ENCODE measurements at regions not wholly inside any gene's neighbourhood (a gene's known extent, or its start where the extent isn't known, plus 50 kb on each side); places are given as distances from the start of the nearest gene placed in this dataset.
A peak's percentile ranks its signal among the peaks of the same experiment; 100 is the strongest.

- Mint-ChIP-seq H3K36me3 (ENCODE audit: low read depth) (no peaks in the 10 kb centered on the region), H3K27me3 (ENCODE audit: low read depth) (peaks cover 4% of the 10 kb centered on the region), H3K4me3 (no peak overlapping the region), H3K27ac (ENCODE audit: unreplicated experiment) (no peak overlapping the region), H3K9me3 (peaks cover 6% of the 10 kb centered on the region), H3K4me1 (no peaks in the 10 kb centered on the region)
- TF ChIP-seq, protein P1, sequence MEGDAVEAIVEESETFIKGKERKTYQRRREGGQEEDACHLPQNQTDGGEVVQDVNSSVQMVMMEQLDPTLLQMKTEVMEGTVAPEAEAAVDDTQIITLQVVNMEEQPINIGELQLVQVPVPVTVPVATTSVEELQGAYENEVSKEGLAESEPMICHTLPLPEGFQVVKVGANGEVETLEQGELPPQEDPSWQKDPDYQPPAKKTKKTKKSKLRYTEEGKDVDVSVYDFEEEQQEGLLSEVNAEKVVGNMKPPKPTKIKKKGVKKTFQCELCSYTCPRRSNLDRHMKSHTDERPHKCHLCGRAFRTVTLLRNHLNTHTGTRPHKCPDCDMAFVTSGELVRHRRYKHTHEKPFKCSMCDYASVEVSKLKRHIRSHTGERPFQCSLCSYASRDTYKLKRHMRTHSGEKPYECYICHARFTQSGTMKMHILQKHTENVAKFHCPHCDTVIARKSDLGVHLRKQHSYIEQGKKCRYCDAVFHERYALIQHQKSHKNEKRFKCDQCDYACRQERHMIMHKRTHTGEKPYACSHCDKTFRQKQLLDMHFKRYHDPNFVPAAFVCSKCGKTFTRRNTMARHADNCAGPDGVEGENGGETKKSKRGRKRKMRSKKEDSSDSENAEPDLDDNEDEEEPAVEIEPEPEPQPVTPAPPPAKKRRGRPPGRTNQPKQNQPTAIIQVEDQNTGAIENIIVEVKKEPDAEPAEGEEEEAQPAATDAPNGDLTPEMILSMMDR (conservative IDR thresholded peaks at IDR 0.05), result no peak
- no peak for DNase-seq (ENCODE audit: low read depth, low spot score)
These were observed 114.6 kb upstream of the ATP1B1 start for GRCh38 chr1:168991667-168992475.

DNA sequence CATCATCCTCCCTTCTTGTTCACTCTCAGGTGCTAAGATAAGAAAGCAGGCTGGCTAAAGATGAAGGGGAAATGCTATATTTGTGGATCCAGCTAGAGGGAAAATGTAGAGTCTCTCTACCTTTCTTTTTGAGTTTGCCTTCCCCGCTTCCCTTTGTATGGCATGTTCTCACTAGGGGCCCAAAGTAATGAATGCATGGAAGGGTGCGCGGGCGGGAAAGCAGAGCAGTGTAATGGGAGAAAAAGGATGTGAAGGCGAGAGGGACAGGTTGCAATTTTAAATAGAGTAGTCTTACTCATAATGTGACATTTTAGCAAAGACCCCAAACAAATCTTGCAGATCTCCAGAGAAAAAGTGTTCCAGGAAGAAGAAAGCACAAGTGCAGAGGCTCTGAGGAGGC lies 105.1 kb upstream of the ATP1B1 start:
- DNase-seq (ENCODE audit: low read depth, low spot score), result no peak
- Mint-ChIP-seq H3K27me3 (ENCODE audit: low read depth) (no peaks in the 10 kb centered on the region), H3K4me1 (peaks cover 10% of the 10 kb centered on the region), H3K4me3 (no peak overlapping the region), H3K27ac (ENCODE audit: unreplicated experiment) (no peak overlapping the region), H3K36me3 (ENCODE audit: low read depth) (no peaks in the 10 kb centered on the region), H3K9me3 (no peaks in the 10 kb centered on the region)
- TF ChIP-seq, protein P1 (conservative IDR thresholded peaks at IDR 0.05), result no peak

- DNase-seq (ENCODE audit: low read depth, low spot score), result no peak
- Mint-ChIP-seq H3K4me3 (no peak overlapping the region), H3K36me3 (ENCODE audit: low read depth) (no peaks in the 10 kb centered on the region), H3K9me3 (no peaks in the 10 kb centered on the region), H3K27me3 (ENCODE audit: low read depth) (no peaks in the 10 kb centered on the region), H3K27ac (ENCODE audit: unreplicated experiment) (no peak overlapping the region), H3K4me1 (peaks cover 10% of the 10 kb centered on the region)
- TF ChIP-seq, protein P1 (conservative IDR thresholded peaks at IDR 0.05), result no peak
These were observed 102.5 kb upstream of the ATP1B1 start for GRCh38 chr1:169003864-169004516.

- H3K4me1 Mint-ChIP-seq, result peaks cover 10% of the 10 kb centered on the region
- H3K36me3 Mint-ChIP-seq (ENCODE audit: low read depth), result no peaks in the 10 kb centered on the region
- peak overlapping the region; percentile 76 for H3K27ac Mint-ChIP-seq (ENCODE audit: unreplicated experiment)
- no peaks in the 10 kb centered on the region for H3K27me3 Mint-ChIP-seq (ENCODE audit: low read depth)
- TF ChIP-seq, protein P1 (conservative IDR thresholded peaks at IDR 0.05), result no peak
- DNase-seq (ENCODE audit: low read depth, low spot score), result no peak
- no peaks in the 10 kb centered on the region for H3K9me3 Mint-ChIP-seq
- H3K4me3 Mint-ChIP-seq, result no peak overlapping the region
These were observed 100.7 kb upstream of the ATP1B1 start for GRCh38 chr1:169005776-169006175.

DNA sequence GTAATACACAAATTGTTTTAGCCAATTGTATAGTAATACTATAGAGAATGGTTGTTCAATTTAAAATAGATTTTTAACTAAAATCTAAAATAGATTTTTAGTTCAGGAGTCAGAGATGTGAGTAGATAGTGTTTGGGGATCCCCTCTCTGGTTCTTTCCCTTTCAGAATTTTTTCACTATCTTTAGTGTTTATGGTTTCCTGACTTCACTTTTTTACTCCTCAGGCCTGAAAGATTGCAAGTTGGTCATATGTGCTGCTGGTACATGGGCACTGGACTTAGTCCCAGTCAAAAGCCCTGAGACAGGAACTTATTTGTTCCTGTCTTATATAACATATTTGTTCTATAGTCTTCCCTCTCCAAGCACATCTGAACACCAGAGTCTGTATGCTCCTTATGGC lies 96.8 kb upstream of the ATP1B1 start:
- TF ChIP-seq, protein P1 (conservative IDR thresholded peaks at IDR 0.05), result no peak
- no peaks in the 10 kb centered on the region for H3K36me3 Mint-ChIP-seq (ENCODE audit: low read depth)
- H3K4me1 Mint-ChIP-seq, result peaks cover 10% of the 10 kb centered on the region
- H3K9me3 Mint-ChIP-seq, result no peaks in the 10 kb centered on the region
- H3K4me3 Mint-ChIP-seq, result no peak overlapping the region
- H3K27ac Mint-ChIP-seq (ENCODE audit: unreplicated experiment), result no peak overlapping the region
- no peaks in the 10 kb centered on the region for H3K27me3 Mint-ChIP-seq (ENCODE audit: low read depth)
- no peak for DNase-seq (ENCODE audit: low read depth, low spot score)

Data from neural crest cell (in vitro differentiated cells).